ENCODE measurements at regions not wholly inside any gene's neighbourhood (a gene's known extent, or its start where the extent isn't known, plus 50 kb on each side); places are given as distances from the start of the nearest gene placed in this dataset.

DNA sequence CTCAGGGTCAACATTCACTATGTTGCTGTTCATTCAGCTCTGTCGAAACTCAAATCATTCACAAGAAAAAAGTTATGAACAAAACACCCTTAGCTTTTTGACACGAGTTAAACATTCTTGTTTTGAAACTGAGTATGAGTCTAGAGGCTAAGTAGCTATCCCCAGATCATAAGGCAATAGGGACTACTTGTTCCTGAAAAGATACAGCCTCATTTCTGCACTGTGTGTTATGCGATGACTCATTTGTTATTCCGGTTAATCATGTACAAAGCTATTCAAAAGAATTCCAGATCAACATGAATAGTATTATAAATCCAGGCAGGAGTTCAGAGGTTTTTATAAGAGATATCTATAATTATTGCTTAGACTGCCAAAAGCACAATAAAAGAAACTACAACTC is 908.0 kb downstream of the QKI start:
- peak; percentile 60 to 92 for DNase-seq (ENCODE audit: low read depth in 2 of 2)

GRCh38 chr6:164321297-164321696 is 906.8 kb downstream of the QKI start:
- no peak for DNase-seq (ENCODE audit: low read depth in 2 of 2)

DNA sequence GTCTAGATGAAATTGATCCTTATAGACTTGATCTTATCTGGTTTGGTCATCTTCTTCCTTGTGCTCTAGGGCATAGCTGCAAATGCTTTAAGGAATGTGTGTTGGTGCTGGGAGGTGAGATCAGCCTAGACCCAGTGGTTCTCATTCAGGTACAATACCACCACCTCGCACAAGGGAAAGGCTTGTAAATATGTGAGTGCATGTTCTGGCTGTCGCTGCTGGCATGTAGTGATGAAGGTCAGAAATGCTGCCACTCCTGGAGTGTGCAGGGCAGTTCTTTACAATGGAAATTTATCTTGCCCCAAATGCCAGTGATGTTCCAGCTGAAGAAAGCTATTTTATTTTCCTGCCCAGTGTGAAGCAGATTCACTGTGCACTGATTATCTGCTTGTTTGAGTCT is 900.9 kb downstream of the QKI start:
- no peak for DNase-seq (ENCODE audit: low read depth in 2 of 2)

GRCh38 chr6:164308339-164308738 is 893.8 kb downstream of the QKI start:
- DNase-seq (ENCODE audit: low read depth in 2 of 2) = no peak

- DNase-seq (ENCODE audit: low read depth in 2 of 2) = peak in 1 of 2 donors; percentile 2
Measured at GRCh38 chr6:164303102-164303964, 888.8 kb downstream of the QKI start.

- no peak for DNase-seq (ENCODE audit: low read depth in 2 of 2)
Measured at GRCh38 chr6:164296411-164296810, 881.9 kb downstream of the QKI start.

DNA sequence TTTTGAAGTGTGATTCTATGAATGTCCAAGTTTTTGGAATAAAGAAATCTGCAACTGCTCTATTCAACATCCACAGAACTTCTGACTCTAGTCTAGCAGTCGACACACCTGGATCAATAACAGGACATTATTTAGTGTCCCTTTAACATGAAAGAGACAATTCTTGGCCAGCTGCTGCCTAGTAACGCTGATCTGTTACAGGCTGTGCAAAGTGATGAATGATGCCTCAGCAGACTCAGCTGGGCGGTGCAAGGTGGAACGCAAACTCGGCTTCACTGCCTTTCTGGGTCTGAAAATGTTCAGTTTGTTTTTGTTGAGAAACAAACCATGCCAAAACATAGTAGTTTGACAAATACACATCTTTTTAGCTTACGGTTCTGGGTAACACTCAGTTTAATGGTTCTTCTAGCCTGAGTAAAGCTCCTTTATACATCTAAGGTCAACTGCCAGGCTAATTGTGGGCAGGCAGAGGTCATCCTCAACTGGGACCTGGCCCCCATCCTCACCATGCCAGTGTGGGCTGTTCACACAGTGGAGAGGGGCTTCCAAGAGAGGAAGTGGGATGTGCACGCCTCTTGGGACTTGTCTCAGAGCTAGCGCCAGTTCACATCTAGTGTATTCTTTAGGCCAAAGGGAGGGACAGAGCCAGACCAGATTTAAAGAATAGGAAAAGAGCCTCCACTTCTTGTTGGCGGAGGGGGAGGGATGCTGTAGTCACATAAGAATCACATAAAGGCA is 879.7 kb downstream of the QKI start:
- DNase-seq (ENCODE audit: low read depth in 2 of 2) = no peak

DNA sequence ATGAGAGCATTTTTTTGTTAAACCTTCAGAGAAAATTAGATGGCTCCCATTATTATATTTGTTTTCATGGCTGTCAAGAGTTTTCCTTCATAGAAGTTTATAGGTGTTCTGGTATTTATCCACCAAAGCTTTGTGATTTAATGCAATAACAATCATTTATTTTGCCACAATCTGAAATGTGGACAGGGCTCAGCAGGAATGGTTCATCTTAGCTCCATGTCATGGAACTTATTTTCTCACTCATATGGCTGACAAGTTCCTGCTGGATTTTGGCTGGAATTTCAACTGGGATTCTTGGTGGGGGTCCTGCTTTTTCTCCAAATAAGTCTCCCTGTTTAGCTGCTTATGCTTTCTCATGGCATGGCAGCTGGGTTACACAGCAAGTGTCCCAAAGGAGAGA is 876.7 kb downstream of the QKI start:
- DNase-seq (ENCODE audit: low read depth in 2 of 2) = no peak

DNA sequence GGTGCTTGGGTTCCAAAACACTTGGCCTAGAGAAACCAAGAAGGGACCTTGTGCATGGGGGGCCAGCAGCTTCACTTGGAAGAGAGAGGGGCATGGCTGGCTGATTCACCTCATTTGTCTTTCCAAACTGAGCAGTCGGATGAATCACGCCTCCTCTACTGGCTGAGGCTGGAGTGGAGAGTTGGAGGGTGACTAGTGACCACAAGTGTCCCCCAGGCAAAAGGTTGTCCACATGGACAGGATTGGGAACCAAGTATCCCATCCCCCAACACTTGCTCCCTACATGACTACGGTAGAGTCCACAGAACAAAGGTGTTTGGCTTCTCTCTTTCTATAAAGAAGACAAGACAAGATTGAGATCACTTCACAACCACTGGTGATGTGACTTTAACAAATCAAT is 875.6 kb downstream of the QKI start:
- no peak for DNase-seq (ENCODE audit: low read depth in 2 of 2)

- DNase-seq (ENCODE audit: low read depth in 2 of 2) = peak in 1 of 2 donors; percentile 8
Measured at GRCh38 chr6:164286011-164286410, 871.5 kb downstream of the QKI start.

DNA sequence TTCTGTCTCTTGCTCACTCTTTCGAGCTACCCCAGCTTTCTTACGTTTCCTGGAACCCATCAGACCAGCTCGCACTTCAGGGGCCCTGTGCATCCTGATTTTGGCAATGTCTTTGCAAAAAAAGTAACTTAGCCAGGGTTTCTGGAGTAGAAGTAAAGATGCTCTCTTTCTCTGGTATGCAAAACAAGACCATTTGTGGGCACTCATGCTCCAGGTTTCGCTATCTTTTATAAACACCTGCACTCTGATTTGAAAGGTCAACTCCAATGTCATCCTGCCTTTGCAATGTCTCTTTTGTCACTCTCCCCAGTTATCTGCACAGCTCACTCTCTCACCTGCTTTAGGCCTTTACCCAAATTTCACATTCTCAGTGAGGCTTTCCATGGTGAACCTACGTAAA is 869.1 kb downstream of the QKI start:
- no peak for DNase-seq (ENCODE audit: low read depth in 2 of 2)

DNA sequence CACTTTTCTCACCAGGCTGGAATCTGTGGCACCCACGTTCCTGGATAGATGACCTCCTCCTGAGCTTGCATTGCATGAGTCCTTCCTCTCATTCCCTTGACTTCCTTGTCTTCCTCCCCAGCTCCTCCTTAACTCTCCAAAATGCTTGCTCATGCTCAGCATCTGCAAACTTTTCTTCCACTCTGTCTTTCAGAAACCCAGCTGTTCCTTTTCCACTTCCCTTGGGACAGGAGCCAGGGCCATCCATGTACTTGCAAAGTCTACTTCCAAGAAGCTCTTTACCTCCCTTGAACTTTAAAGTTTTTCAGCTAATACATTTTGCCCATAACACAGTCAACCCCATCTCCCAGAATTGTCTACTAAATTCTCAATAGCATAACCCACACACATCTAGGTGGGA is 861.7 kb downstream of the QKI start:
- DNase-seq (ENCODE audit: low read depth in 2 of 2) = no peak

DNA sequence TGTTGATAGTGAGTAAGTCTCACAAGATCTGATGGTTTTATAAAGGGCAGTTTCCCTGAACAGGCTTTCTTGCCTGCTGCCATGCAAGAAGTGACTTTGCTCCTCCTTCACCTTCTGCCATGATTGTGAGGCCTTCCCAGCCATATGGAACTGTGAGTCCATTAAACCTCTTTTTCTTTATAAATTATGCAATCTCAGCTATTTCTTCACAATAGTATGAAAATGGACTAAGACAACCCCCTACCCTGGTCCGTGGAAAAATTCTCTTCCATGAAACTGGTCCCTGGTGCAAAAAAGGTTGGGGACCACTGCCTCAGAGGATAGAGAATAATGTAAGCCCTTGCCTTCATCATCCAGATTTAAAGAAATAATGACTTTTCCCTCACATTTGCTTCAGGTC is 861.3 kb downstream of the QKI start:
- no peak for DNase-seq (ENCODE audit: low read depth in 2 of 2)

DNA sequence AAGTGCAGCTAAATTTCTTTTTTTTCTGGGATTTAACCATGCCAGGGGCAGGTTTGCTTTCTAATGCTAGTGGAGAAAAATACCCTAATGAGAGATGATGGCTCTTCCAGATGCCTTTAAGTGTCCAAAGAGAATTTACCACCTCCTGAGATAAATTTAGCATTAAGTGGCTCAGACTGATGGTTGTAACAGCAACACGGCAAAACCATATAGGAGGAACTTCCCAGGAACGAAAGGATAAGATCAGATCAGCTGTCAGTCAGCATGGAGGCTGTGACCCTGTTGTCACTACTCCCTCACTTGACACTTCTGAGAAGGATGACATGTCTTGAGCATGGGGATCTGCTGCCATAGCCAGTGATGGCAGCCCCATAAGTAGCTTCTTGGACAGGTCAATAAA is 860.0 kb downstream of the QKI start:
- DNase-seq (ENCODE audit: low read depth in 2 of 2) = no peak

DNA sequence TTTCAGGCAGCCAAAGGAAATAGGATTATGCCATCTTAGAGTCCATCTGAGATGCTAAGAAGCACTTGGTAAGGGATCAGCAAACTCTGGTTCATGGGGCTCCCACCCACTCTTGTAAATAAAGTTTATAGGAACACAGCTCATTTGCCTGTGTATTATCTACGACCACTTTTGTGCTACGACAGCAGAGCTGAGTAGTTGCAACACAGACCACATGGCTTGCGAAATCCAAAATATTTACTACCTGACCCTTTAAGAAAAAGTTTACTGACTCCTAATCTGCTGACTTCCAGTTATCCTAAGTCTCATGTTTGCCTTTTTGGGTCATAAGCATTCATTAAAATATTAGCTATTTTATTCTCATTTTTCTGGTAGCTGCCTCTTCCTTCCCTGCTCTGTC is 859.0 kb downstream of the QKI start:
- no peak for DNase-seq (ENCODE audit: low read depth in 2 of 2)

GRCh38 chr6:164266851-164267250 is 852.3 kb downstream of the QKI start:
- no peak for DNase-seq (ENCODE audit: low read depth in 2 of 2)

GRCh38 chr6:164262348-164262747 is 847.8 kb downstream of the QKI start:
- DNase-seq (ENCODE audit: low read depth in 2 of 2) = no peak

DNA sequence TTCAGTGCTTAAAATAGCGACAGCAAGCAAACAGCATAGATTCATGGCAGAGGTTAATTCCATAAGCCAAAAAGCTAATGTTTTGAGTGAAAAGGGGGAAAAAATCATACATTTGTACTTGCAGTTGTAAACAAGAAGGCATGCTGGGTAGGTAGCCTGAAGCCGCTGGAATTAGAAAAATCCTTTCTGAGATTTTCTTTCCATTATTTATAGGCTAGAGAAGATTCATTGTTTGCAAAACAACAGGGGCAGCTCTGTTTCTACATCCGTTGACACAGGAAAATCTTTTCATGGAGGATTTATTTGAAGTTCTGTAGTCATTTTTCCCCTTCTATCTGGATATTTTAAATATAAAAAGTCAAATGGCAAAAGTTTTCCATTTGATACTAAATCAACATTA is 843.9 kb downstream of the QKI start:
- no peak for DNase-seq (ENCODE audit: low read depth in 2 of 2)

DNA sequence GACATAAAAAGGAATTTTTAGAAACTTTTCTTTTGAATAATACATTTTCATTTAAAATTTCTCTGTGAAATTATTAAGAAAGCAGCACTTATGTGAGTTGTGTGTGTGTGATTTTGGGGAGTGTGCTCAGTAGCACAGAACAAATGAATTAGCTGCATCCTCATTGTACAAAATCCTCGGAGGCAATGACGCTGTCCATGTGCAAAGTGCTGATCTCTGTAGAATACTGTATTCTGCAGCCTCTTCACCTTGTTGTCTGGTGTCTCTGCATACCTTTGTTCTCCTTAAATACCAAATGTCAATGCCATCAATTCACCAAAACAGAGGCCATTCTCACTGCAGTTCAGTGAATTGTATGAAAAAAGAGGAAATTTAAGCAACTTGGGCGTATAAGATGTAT is 838.4 kb downstream of the QKI start:
- no peak for DNase-seq (ENCODE audit: low read depth in 2 of 2)

DNA sequence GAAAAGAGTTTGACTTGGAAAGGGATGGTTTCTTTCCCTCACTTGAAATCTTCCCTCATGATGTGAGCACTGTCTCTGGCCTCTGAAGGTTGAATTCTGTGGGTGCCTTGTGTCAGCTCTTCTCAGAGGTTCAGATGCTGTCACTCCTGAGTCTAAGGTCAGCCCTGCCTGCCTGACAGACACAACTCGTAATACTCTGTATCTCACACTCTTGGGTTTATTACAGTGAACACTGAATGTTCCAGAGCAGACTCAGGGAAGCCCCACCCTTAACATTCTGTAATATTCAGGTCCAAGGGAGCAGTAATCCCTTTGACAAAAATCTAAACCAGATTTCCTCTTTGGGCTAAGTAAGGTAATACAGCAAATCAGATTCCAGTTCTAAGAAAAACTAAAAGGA is 837.8 kb downstream of the QKI start:
- DNase-seq (ENCODE audit: low read depth in 2 of 2) = no peak

DNA sequence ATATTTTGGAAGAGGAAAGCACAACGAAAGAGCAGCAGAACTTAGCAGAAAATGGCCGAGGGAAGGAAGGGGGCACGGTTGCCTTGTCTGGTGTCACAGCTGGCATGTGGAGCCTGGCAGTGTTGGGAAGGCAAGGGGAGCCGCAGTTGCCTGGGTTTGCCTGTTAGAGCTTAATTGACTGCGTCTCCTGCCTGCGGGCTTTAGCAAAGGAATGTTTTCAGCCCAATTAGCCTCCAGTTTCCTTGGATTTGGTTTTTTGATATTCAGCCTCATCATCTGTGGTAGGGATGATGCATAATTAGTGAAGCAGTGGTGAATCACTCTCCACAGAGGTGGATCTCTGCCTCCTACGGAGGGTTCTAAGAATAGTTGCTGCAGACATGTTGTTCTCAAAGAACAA is 832.6 kb downstream of the QKI start:
- no peak for DNase-seq (ENCODE audit: low read depth in 2 of 2)

DNA sequence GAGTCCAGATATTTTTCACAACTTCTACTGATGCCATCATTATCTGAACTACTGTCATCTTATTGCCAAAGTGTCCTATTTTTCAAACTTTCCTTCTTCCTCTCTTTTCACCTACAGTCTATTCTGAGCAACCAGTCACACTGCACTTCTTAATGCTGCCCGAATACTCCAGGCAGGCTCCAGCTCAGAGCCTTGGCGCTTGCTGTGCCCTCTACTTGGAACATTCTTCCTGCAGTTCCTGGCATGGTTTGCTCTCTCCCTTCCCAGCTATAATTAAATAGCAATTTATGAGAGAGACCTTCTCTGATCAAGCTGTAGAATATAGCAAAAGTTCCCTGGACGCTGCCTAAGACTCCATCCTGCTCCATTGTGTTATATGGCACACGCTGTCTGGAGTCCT is 831.6 kb downstream of the QKI start:
- no peak for DNase-seq (ENCODE audit: low read depth in 2 of 2)

DNA sequence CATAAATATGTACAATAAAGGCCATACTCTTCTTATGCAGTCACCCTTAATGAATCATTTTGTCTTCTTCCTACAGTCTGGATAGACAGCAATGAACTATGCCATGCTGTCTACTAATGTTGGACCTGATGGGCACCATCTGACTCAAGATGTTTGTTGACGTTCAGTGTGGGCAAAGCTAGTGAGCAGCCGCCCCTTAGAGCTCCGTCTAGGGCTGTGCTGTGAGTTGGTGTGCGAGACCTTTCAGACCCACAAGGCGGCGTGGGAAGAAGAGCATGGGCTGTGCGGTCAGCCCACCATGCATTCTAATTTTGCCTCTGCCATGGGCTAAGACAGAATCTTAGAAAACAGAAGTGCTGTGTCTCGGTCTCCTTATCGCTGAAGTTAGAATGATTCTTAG is 829.4 kb downstream of the QKI start:
- DNase-seq (ENCODE audit: low read depth in 2 of 2) = no peak
